ENCODE measurements at regions not wholly inside any gene's neighbourhood (a gene's known extent, or its start where the extent isn't known, plus 50 kb on each side); places are given as distances from the start of the nearest gene placed in this dataset.

GRCh38 chr12:98341732-98342131 is 173.7 kb upstream of the TMPO start:
- H3K9me3 ChIP-seq (replicated peaks) = no peaks in the 10 kb centered on the region
- no peak for DNase-seq
- no peak overlapping the region for H3K27ac ChIP-seq
- no peak overlapping the region for H3K4me3 ChIP-seq
- H3K27me3 ChIP-seq = 0 out of 2 replicates have a peak, but pooled peaks cover 8% of the 10 kb centered on the region
- no peaks in the 10 kb centered on the region for H3K4me1 ChIP-seq
- no peaks in the 10 kb centered on the region for H3K36me3 ChIP-seq

- H3K27ac ChIP-seq = no peak overlapping the region
- H3K27me3 ChIP-seq = 0 out of 2 replicates have a peak, but pooled peaks cover 8% of the 10 kb centered on the region
- no peaks in the 10 kb centered on the region for H3K9me3 ChIP-seq (replicated peaks)
- no peaks in the 10 kb centered on the region for H3K36me3 ChIP-seq
- no peaks in the 10 kb centered on the region for H3K4me1 ChIP-seq
- no peak overlapping the region for H3K4me3 ChIP-seq
- no peak for DNase-seq
Observed at GRCh38 chr12:98343002-98343567, 172.3 kb upstream of the TMPO start.

GRCh38 chr12:98344046-98344930 is 171.1 kb upstream of the TMPO start:
- H3K4me1 ChIP-seq = no peaks in the 10 kb centered on the region
- no peak for DNase-seq
- H3K27ac ChIP-seq = no peak overlapping the region

GRCh38 chr12:98345308-98345876 is 170.0 kb upstream of the TMPO start:
- DNase-seq = no peak
- H3K36me3 ChIP-seq = no peaks in the 10 kb centered on the region
- no peaks in the 10 kb centered on the region for H3K9me3 ChIP-seq (replicated peaks)
- H3K4me1 ChIP-seq = no peaks in the 10 kb centered on the region
- H3K27me3 ChIP-seq = 0 out of 2 replicates have a peak, but pooled peaks cover 8% of the 10 kb centered on the region
- H3K4me3 ChIP-seq = no peak overlapping the region
- H3K27ac ChIP-seq = no peak overlapping the region

More at GRCh38 chr12:98344046-98344930, 171.1 kb upstream of the TMPO start:
- Histone ChIP-seq H3K4me3 (no peak overlapping the region), H3K27me3 (0 out of 2 replicates have a peak, but pooled peaks cover 8% of the 10 kb centered on the region), H3K36me3 (no peaks in the 10 kb centered on the region), H3K9me3 (replicated peaks) (no peaks in the 10 kb centered on the region)

- no peaks in the 10 kb centered on the region for H3K4me1 ChIP-seq
- H3K36me3 ChIP-seq = no peaks in the 10 kb centered on the region
- no peak overlapping the region for H3K4me3 ChIP-seq
- no peaks in the 10 kb centered on the region for H3K27me3 ChIP-seq
- no peak for DNase-seq
- no peaks in the 10 kb centered on the region for H3K9me3 ChIP-seq (replicated peaks)
- no peak overlapping the region for H3K27ac ChIP-seq
Observed at GRCh38 chr12:98351089-98351488, 164.3 kb upstream of the TMPO start.

GRCh38 chr12:98351784-98352183 is 163.6 kb upstream of the TMPO start:
- Histone ChIP-seq H3K4me3 (no peak overlapping the region), H3K27ac (peak overlapping the region; percentile 21; the same call in 1 of the 2 replicates), H3K27me3 (no peaks in the 10 kb centered on the region), H3K4me1 (no peaks in the 10 kb centered on the region), H3K9me3 (replicated peaks) (no peaks in the 10 kb centered on the region), H3K36me3 (no peaks in the 10 kb centered on the region)
- no peak for DNase-seq

- no peak overlapping the region for H3K4me3 ChIP-seq
- peak; percentile 51 to 60 for DNase-seq
- no peaks in the 10 kb centered on the region for H3K27me3 ChIP-seq
- H3K27ac ChIP-seq = peak overlapping the region; percentile 22
- H3K9me3 ChIP-seq (replicated peaks) = 0 out of 2 replicates have a peak, but pooled peaks cover under 1% of the 10 kb centered on the region
- H3K36me3 ChIP-seq = no peaks in the 10 kb centered on the region
- no peaks in the 10 kb centered on the region for H3K4me1 ChIP-seq
Observed at GRCh38 chr12:98352218-98352811, 163.1 kb upstream of the TMPO start.

GRCh38 chr12:98352835-98353234 is 162.6 kb upstream of the TMPO start:
- Histone ChIP-seq H3K27ac (peak overlapping the region; percentile 22), H3K4me3 (no peak overlapping the region), H3K36me3 (no peaks in the 10 kb centered on the region), H3K9me3 (replicated peaks) (0 out of 2 replicates have a peak, but pooled peaks cover 4% of the 10 kb centered on the region), H3K27me3 (no peaks in the 10 kb centered on the region), H3K4me1 (no peaks in the 10 kb centered on the region)
- DNase-seq = no peak

- DNase-seq = no peak
- Histone ChIP-seq H3K36me3 (no peaks in the 10 kb centered on the region), H3K4me3 (no peak overlapping the region), H3K27me3 (no peaks in the 10 kb centered on the region), H3K27ac (no peak overlapping the region), H3K4me1 (no peaks in the 10 kb centered on the region), H3K9me3 (replicated peaks) (0 out of 2 replicates have a peak, but pooled peaks cover 4% of the 10 kb centered on the region)
Observed at GRCh38 chr12:98354520-98355035, 160.8 kb upstream of the TMPO start.

- no peak for DNase-seq
- H3K36me3 ChIP-seq = no peaks in the 10 kb centered on the region
- H3K9me3 ChIP-seq (replicated peaks) = 0 out of 2 replicates have a peak, but pooled peaks cover 4% of the 10 kb centered on the region
- no peak overlapping the region for H3K4me3 ChIP-seq
- no peaks in the 10 kb centered on the region for H3K4me1 ChIP-seq
- H3K27me3 ChIP-seq = no peaks in the 10 kb centered on the region
- H3K27ac ChIP-seq = no peak overlapping the region
Observed at GRCh38 chr12:98355322-98355721, 160.1 kb upstream of the TMPO start.

- no peak for DNase-seq
- H3K4me1 ChIP-seq = no peaks in the 10 kb centered on the region
- H3K9me3 ChIP-seq (replicated peaks) = 0 out of 2 replicates have a peak, but pooled peaks cover 4% of the 10 kb centered on the region
Observed at GRCh38 chr12:98355933-98356332, 159.5 kb upstream of the TMPO start.

GRCh38 chr12:98358144-98358543 is 157.2 kb upstream of the TMPO start:
- 0 out of 2 replicates have a peak, but pooled peaks cover 4% of the 10 kb centered on the region for H3K9me3 ChIP-seq (replicated peaks)
- no peaks in the 10 kb centered on the region; the same call in 1 of the 2 replicates for H3K4me1 ChIP-seq
- H3K4me3 ChIP-seq = no peak overlapping the region
- no peaks in the 10 kb centered on the region for H3K36me3 ChIP-seq
- H3K27me3 ChIP-seq = no peaks in the 10 kb centered on the region
- no peak overlapping the region for H3K27ac ChIP-seq
- DNase-seq = no peak

More at GRCh38 chr12:98355933-98356332, 159.5 kb upstream of the TMPO start:
- Histone ChIP-seq H3K27me3 (no peaks in the 10 kb centered on the region), H3K36me3 (no peaks in the 10 kb centered on the region), H3K4me3 (no peak overlapping the region), H3K27ac (no peak overlapping the region)

GRCh38 chr12:98359856-98360255 is 155.5 kb upstream of the TMPO start:
- H3K4me3 ChIP-seq = no peak overlapping the region
- no peaks in the 10 kb centered on the region for H3K36me3 ChIP-seq
- DNase-seq = no peak
- H3K4me1 ChIP-seq = no peaks in the 10 kb centered on the region; the same call in 1 of the 2 replicates
- no peaks in the 10 kb centered on the region for H3K27me3 ChIP-seq
- H3K27ac ChIP-seq = no peak overlapping the region
- 0 out of 2 replicates have a peak, but pooled peaks cover 4% of the 10 kb centered on the region for H3K9me3 ChIP-seq (replicated peaks)

- H3K36me3 ChIP-seq = no peaks in the 10 kb centered on the region
- DNase-seq = no peak
- no peaks in the 10 kb centered on the region; the same call in 1 of the 2 replicates for H3K4me1 ChIP-seq
- no peak overlapping the region for H3K27ac ChIP-seq
- no peak overlapping the region for H3K4me3 ChIP-seq
- no peaks in the 10 kb centered on the region for H3K27me3 ChIP-seq
- 0 out of 2 replicates have a peak, but pooled peaks cover 4% of the 10 kb centered on the region for H3K9me3 ChIP-seq (replicated peaks)
Observed at GRCh38 chr12:98360401-98360800, 155.0 kb upstream of the TMPO start.
